Caki2 (cell line): ENCODE measurements at regions not wholly inside any gene's neighbourhood (a gene's known extent, or its start where the extent isn't known, plus 50 kb on each side); places are given as distances from the start of the nearest gene placed in this dataset.

ENCODE experiments used
- DNase-seq: peaks from one replicate; pipeline ENCODE4 v3.0.0-alpha.2; 2015; ENCODE audit warnings: low read depth
- in situ Hi-C: cut with HindIII; loops from 2 replicates; pipeline ENCODE4 v1.10.0; 2016; ENCODE audit warnings: low sequenced_read_pairs, low pct_unique_long_range_greater_than_20kb, mixed read lengths

GRCh38 chr2:183267148-183267827 is 143.0 kb downstream of the NUP35 start:
- in situ Hi-C loops = no loop called here
- DNase-seq = no peak

- no peak for DNase-seq
- in situ Hi-C loops = no loop called here
Observed at GRCh38 chr2:183269956-183270355, 145.7 kb downstream of the NUP35 start.

GRCh38 chr2:183283209-183283608 is 159.0 kb downstream of the NUP35 start:
- in situ Hi-C loops = no loop called here

GRCh38 chr2:183284606-183285005 is 160.4 kb downstream of the NUP35 start:
- no peak for DNase-seq
- in situ Hi-C loops = no loop called here

More at GRCh38 chr2:183283209-183283608, 159.0 kb downstream of the NUP35 start:
- DNase-seq = no peak

GRCh38 chr2:183291436-183291835 is 167.2 kb downstream of the NUP35 start:
- DNase-seq = no peak
- in situ Hi-C loops = no loop called here

GRCh38 chr2:183292028-183292427 is 167.8 kb downstream of the NUP35 start:
- no peak for DNase-seq
- in situ Hi-C loops = no loop called here

- in situ Hi-C loops = no loop called here
- DNase-seq = no peak
Observed at GRCh38 chr2:183339311-183339710, 215.1 kb downstream of the NUP35 start.

- in situ Hi-C loops = no loop called here
Observed at GRCh38 chr2:183341057-183341456, 216.8 kb downstream of the NUP35 start.

GRCh38 chr2:183347969-183348368 is 223.7 kb downstream of the NUP35 start:
- in situ Hi-C loops = no loop called here
- DNase-seq = no peak

More at GRCh38 chr2:183341057-183341456, 216.8 kb downstream of the NUP35 start:
- no peak for DNase-seq

GRCh38 chr2:183348492-183348891 is 224.2 kb downstream of the NUP35 start:
- no peak for DNase-seq
- in situ Hi-C loops = no loop called here

GRCh38 chr2:183349091-183349490 is 224.8 kb downstream of the NUP35 start:
- in situ Hi-C loops = no loop called here
- DNase-seq = no peak

- DNase-seq = no peak
- in situ Hi-C loops = no loop called here
Observed at GRCh38 chr2:183359867-183360266, 235.6 kb downstream of the NUP35 start.

- no peak for DNase-seq
- in situ Hi-C loops = no loop called here
Observed at GRCh38 chr2:183371545-183371944, 247.3 kb downstream of the NUP35 start.

- in situ Hi-C loops = no loop called here
- DNase-seq = no peak
Observed at GRCh38 chr2:183375821-183376220, 251.6 kb downstream of the NUP35 start.

GRCh38 chr2:183383854-183384253 is 259.6 kb downstream of the NUP35 start:
- in situ Hi-C loops = no loop called here
- no peak for DNase-seq

- in situ Hi-C loops = no loop called here
- no peak for DNase-seq
Observed at GRCh38 chr2:183389546-183390080, 265.4 kb downstream of the NUP35 start.

GRCh38 chr2:183390109-183390508 is 265.9 kb downstream of the NUP35 start:
- no peak for DNase-seq
- in situ Hi-C loops = no loop called here

GRCh38 chr2:183404392-183404791 is 280.1 kb downstream of the NUP35 start:
- no peak for DNase-seq
- in situ Hi-C loops = no loop called here

- DNase-seq = no peak
- in situ Hi-C loops = no loop called here
Observed at GRCh38 chr2:183408562-183408961, 284.3 kb downstream of the NUP35 start.

GRCh38 chr2:183409662-183410061 is 285.4 kb downstream of the NUP35 start:
- in situ Hi-C loops = no loop called here
- no peak for DNase-seq
